ENCODE measurements at regions not wholly inside any gene's neighbourhood (a gene's known extent, or its start where the extent isn't known, plus 50 kb on each side); places are given as distances from the start of the nearest gene placed in this dataset.

DNA sequence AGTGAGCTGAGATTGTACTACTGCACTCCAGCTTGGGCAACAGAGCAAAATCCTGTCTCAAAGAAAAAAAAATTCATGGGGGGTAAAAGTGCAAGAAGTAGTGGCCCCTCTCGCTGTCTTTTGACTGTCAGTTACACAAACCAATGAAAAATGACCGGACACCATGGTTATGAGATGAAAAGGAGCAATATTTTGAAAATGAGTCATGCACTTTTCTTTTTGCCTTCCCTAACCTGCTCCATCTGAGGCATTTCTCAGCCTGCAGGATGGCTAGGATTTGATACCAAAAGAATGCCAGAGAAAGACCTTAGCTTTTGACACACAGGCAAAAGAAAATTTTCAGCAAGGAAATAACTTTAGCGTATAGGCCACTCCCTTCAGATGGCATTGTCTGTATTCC is 181.7 kb upstream of the ARID1B start:
- no peaks in the 10 kb centered on the region for H3K9me3 ChIP-seq
- H3K27ac ChIP-seq = no peak overlapping the region
- DNase-seq (ENCODE audit: low read depth in 1 of 2, low spot score in 1 of 2) (no peak), ATAC-seq (no peak), FAIRE-seq (no peak)
- 34% methylated on average over 3 of the region's 3 CpGs for WGBS (ENCODE audit: missing lambda C conversion rate)
- H3K4me2 ChIP-seq = no peak overlapping the region
- H3K4me3 ChIP-seq = no peak overlapping the region
- no peaks in the 10 kb centered on the region for H3K4me1 ChIP-seq
- TF ChIP-seq ESRRA (IDR thresholded peaks at IDR 0.05; ENCODE audit: borderline replicate concordance, low read length) = no peak
- no peak for TF ChIP-seq RFX5 (IDR thresholded peaks at IDR 0.05)
- TF ChIP-seq FOXS1 (CRISPR knock-in tag; IDR thresholded peaks at IDR 0.05) = no peak
- no peak for TF ChIP-seq SREBF2 (IDR thresholded peaks at IDR 0.05)
- TF ChIP-seq CBX2 (IDR thresholded peaks at IDR 0.05; ENCODE audit: borderline replicate concordance, low read depth) = no peak
- TF ChIP-seq CBX8 (IDR thresholded peaks at IDR 0.05) = no peak
- ChIA-PET POLR2A (no interaction called here), CTCF (no interaction called here)

DNA sequence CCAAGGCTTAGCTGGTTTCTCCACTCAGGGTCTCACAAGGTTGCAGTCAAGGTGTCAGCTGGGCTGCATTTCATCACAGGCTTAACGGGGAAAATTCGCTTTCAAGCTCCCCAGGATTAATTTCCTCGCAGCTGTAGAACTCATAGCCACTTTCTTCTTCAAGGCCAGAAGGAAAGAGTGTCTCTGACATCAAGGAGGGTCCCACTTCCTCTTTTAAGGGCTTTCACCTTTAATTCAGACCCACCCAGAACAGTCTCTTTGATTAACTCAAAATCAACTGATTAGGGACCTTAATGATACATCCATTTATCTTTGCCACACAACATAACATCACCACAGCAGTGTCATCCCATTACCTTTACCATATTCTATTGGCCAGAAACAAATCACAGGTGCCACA is 183.3 kb upstream of the ARID1B start:
- ChIA-PET CTCF (no interaction called here), POLR2A (no interaction called here)
- ATAC-seq (no peak), DNase-seq (ENCODE audit: low read depth in 1 of 2, low spot score in 1 of 2) (no peak), FAIRE-seq (no peak)
- H3K4me3 ChIP-seq = no peak overlapping the region
- H3K9me3 ChIP-seq = no peaks in the 10 kb centered on the region
- no peak overlapping the region for H3K4me2 ChIP-seq
- H3K4me1 ChIP-seq = no peaks in the 10 kb centered on the region
- 0% methylated on average over 3 of the region's 3 CpGs for WGBS (ENCODE audit: missing lambda C conversion rate)
- H3K27ac ChIP-seq = no peak overlapping the region
- no peak for TF ChIP-seq MAZ (IDR thresholded peaks at IDR 0.05; ENCODE audit: borderline replicate concordance, low read depth, low read length)
- TF ChIP-seq SREBF2 (IDR thresholded peaks at IDR 0.05) = no peak
- TF ChIP-seq FOXS1 (CRISPR knock-in tag; IDR thresholded peaks at IDR 0.05) = no peak
- TF ChIP-seq ZNF302 (CRISPR knock-in tag; IDR thresholded peaks at IDR 0.05) = no peak
- TF ChIP-seq HEYL (CRISPR knock-in tag; IDR thresholded peaks at IDR 0.05) = no peak
- TF ChIP-seq CHD2 (IDR thresholded peaks at IDR 0.05; ENCODE audit: low read length, partially characterized antibody) = no peak
- TF ChIP-seq, protein P1, sequence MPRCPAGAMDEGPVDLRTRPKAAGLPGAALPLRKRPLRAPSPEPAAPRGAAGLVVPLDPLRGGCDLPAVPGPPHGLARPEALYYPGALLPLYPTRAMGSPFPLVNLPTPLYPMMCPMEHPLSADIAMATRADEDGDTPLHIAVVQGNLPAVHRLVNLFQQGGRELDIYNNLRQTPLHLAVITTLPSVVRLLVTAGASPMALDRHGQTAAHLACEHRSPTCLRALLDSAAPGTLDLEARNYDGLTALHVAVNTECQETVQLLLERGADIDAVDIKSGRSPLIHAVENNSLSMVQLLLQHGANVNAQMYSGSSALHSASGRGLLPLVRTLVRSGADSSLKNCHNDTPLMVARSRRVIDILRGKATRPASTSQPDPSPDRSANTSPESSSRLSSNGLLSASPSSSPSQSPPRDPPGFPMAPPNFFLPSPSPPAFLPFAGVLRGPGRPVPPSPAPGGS (IDR thresholded peaks at IDR 0.05) = no peak

DNA sequence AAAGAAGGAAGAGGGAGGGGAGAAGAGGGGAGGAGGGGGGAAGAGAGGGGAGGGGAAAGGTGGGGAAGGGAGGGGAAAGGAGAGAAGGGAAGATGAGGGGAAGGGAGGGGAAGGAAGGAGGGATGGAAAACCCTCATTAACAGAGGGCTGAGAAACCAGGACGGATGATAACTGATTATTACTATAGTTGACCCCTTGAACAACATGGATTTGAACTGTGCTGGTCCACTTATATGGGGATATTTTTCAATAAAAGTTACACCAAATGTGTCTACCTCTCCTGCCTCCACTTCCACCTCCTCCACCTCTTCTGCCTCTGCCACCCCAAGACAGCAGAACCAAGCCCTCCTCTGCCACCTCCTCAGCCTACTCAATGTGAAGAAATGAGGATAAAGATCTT is 184.1 kb upstream of the ARID1B start:
- ChIA-PET CTCF (no interaction called here), POLR2A (no interaction called here)
- Histone ChIP-seq H3K4me3 (no peak overlapping the region), H3K4me1 (no peaks in the 10 kb centered on the region), H3K4me2 (no peak overlapping the region), H3K27ac (no peak overlapping the region), H3K9me3 (no peaks in the 10 kb centered on the region)
- TF ChIP-seq HOXB13 (CRISPR knock-in tag; IDR thresholded peaks at IDR 0.05; ENCODE audit: low read depth) (no peak), ZFP36 (IDR thresholded peaks at IDR 0.05; ENCODE audit: borderline replicate concordance, partially characterized antibody) (no peak), NFE2L2 (conservative IDR thresholded peaks at IDR 0.05; ENCODE audit: low read length) (no peak), MAZ (IDR thresholded peaks at IDR 0.05; ENCODE audit: borderline replicate concordance, low read depth, low read length) (no peak), FOSB (CRISPR knock-in tag; IDR thresholded peaks at IDR 0.05) (no peak), CEBPB (IDR thresholded peaks at IDR 0.05) (no peak), ZSCAN20 (CRISPR knock-in tag; IDR thresholded peaks at IDR 0.05) (no peak), KDM1A (IDR thresholded peaks at IDR 0.05; ENCODE audit: low read depth) (no peak), HOXA7 (CRISPR knock-in tag; IDR thresholded peaks at IDR 0.05) (no peak), RAD21 (conservative IDR thresholded peaks at IDR 0.05 in 1 of 2, IDR thresholded peaks at IDR 0.05 in 1 of 2) (no peak), EP300 (IDR thresholded peaks at IDR 0.05) (no peak), NPAS2 (CRISPR knock-in tag; IDR thresholded peaks at IDR 0.05; ENCODE audit: borderline replicate concordance) (no peak), EHMT2 (IDR thresholded peaks at IDR 0.05; ENCODE audit: low read depth) (no peak), PHF8 (IDR thresholded peaks at IDR 0.05; ENCODE audit: borderline replicate concordance, low read depth) (no peak), JUNB (IDR thresholded peaks at IDR 0.05) (no peak), POLR2A (IDR thresholded peaks at IDR 0.05; ENCODE audit: low read length) (no peak)
- TF ChIP-seq, protein P2, sequence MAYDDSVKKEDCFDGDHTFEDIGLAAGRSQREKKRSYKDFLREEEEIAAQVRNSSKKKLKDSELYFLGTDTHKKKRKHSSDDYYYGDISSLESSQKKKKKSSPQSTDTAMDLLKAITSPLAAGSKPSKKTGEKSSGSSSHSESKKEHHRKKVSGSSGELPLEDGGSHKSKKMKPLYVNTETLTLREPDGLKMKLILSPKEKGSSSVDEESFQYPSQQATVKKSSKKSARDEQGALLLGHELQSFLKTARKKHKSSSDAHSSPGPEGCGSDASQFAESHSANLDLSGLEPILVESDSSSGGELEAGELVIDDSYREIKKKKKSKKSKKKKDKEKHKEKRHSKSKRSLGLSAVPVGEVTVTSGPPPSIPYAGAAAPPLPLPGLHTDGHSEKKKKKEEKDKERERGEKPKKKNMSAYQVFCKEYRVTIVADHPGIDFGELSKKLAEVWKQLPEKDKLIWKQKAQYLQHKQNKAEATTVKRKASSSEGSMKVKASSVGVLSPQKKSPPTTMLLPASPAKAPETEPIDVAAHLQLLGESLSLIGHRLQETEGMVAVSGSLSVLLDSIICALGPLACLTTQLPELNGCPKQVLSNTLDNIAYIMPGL (CRISPR knock-in tag; IDR thresholded peaks at IDR 0.05; ENCODE audit: borderline replicate concordance) = no peak
- TF ChIP-seq, protein P3, sequence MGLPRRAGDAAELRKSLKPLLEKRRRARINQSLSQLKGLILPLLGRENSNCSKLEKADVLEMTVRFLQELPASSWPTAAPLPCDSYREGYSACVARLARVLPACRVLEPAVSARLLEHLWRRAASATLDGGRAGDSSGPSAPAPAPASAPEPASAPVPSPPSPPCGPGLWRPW (IDR thresholded peaks at IDR 0.05) = no peak
- DNase-seq (ENCODE audit: low read depth in 1 of 2, low spot score in 1 of 2) (no peak), FAIRE-seq (no peak), ATAC-seq (no peak)
- 8% methylated on average over 1 of the region's 1 CpG for WGBS (ENCODE audit: missing lambda C conversion rate)

Data from A549 (cell line).